WTC11 (cell line): ENCODE measurements at regions not wholly inside any gene's neighbourhood (a gene's known extent, or its start where the extent isn't known, plus 50 kb on each side); places are given as distances from the start of the nearest gene placed in this dataset.

Experiments
- ATF2 ChIP-seq: sonication (generic); formaldehyde crosslinking; IDR thresholded peaks from 2 replicates; pipeline ENCODE4 v1.8.1; 2022; ENCODE audit warnings: low read depth, missing genetic modification reagents, borderline replicate concordance
- CTCF ChIP-seq: fragments of 200-600 bp; IDR thresholded peaks from 2 replicates; pipeline ENCODE4 v1.8.0; 2022; ENCODE audit warnings: antibody characterized with exemption
- ETV6 ChIP-seq: sonication (generic); formaldehyde crosslinking; IDR thresholded peaks from 2 replicates; pipeline ENCODE4 v1.8.1; 2022; ENCODE audit warnings: mild to moderate bottlenecking, missing genetic modification reagents
- MAX ChIP-seq: sonication (generic); formaldehyde crosslinking; IDR thresholded peaks from 2 replicates; pipeline ENCODE4 v1.8.0; 2022; ENCODE audit warnings: mild to moderate bottlenecking, missing genetic modification reagents
- ZNF121 ChIP-seq: sonication (generic); formaldehyde crosslinking; IDR thresholded peaks from 2 replicates; pipeline ENCODE4 v1.8.0; 2023; ENCODE audit warnings: missing genetic modification reagents
- ZNF263 ChIP-seq: sonication (generic); formaldehyde crosslinking; IDR thresholded peaks from 2 replicates; pipeline ENCODE4 v1.8.1; 2022; ENCODE audit warnings: low read depth, mild to moderate bottlenecking, moderate library complexity, missing genetic modification reagents

- TF ChIP-seq ETV6 (CRISPR knock-in tag) (no peak), CTCF (no peak), ATF2 (CRISPR knock-in tag) (no peak), ZNF121 (CRISPR knock-in tag) (no peak), ZNF263 (CRISPR knock-in tag) (no peak), MAX (no peak)
Measured at GRCh38 chr7:63376873-63377272, 621.8 kb upstream of the ZNF722 start.
